ENCODE measurements at regions not wholly inside any gene's neighbourhood (a gene's known extent, or its start where the extent isn't known, plus 50 kb on each side); places are given as distances from the start of the nearest gene placed in this dataset.

- ChIA-PET RAD21 (ENCODE audit: unreplicated experiment) (interaction anchor here (0.9 to 1.0 kb wide), 2 partner anchors 110 to 145 kb away, joined by 3 read pairs; no protein-coding TSS in a partner anchor), SMC1A (ENCODE audit: uncharacterized antibody, unreplicated experiment) (interaction anchor here (0.9 kb wide), 2 partner anchors 8 to 24 kb away, joined by 3 read pairs; no protein-coding TSS in a partner anchor), POLR2A (no interaction called here), CTCF (interaction anchor here (1.3 kb wide), 1 partner anchor 22 kb away, joined by 3 read pairs; no protein-coding TSS in a partner anchor)
- Histone ChIP-seq H2AFZ (ENCODE audit: control insufficient read depth, low read depth, low read length) (no peak overlapping the region), H3K27me3 (replicated peaks in 1 of 2; ENCODE audit: control insufficient read depth in 2 of 2, insufficient read depth in 2 of 2, low read length in 1 of 2) (no peaks in the 10 kb centered on the region), H4K20me1 (ENCODE audit: control insufficient read depth, insufficient read depth) (no peaks in the 10 kb centered on the region), H3K4me1 (ENCODE audit: control insufficient read depth, insufficient read depth, low read length) (no peaks in the 10 kb centered on the region), H3K4me2 (ENCODE audit: control insufficient read depth, insufficient read depth) (no peak overlapping the region), H3K79me2 (ENCODE audit: control insufficient read depth, insufficient read depth, low read length) (no peaks in the 10 kb centered on the region), H3K4me3 (no peak overlapping the region), H3K36me3 (ENCODE audit: control insufficient read depth in 2 of 2, insufficient read depth in 2 of 2, low read length in 1 of 2) (no peaks in the 10 kb centered on the region), H3K27ac (ENCODE audit: control insufficient read depth, insufficient read depth) (no peak overlapping the region), H3K9me3 (replicated peaks; ENCODE audit: control insufficient read depth, insufficient read depth, low read length) (no peaks in the 10 kb centered on the region; the same call in 2 of the 3 replicates), H3K9ac (ENCODE audit: control insufficient read depth, insufficient read depth, low read length) (no peak overlapping the region)
- FAIRE-seq (no peak), ATAC-seq (no peak), DNase-seq (ENCODE audit: low read depth, low spot score) (no peak)
- no peak for TF ChIP-seq IKZF2 (IDR thresholded peaks at IDR 0.05)
- intact Hi-C loops (cut with micrococcal nuclease; ENCODE audit: unreplicated experiment) (no loop called here), in situ Hi-C loops (cut with MboI) (no loop called here)
- 25% methylated on average over 13 of the region's 13 CpGs for WGBS (ENCODE audit: insufficient coverage, insufficient replicate concordance, low lambda C conversion rate, missing lambda C conversion rate)
- no TSS peak for BruUV-seq (replicated peaks)
These were observed 142.4 kb downstream of the ZFP36L2 start for GRCh38 chr2:43083710-43084698.

- no peak overlapping the region for H2AFZ ChIP-seq (ENCODE audit: control insufficient read depth, low read depth, low read length)
- in situ Hi-C loops (cut with MboI) = no loop called here
- POLR2A ChIA-PET = no interaction called here
- WGBS (ENCODE audit: insufficient coverage, insufficient replicate concordance, low lambda C conversion rate, missing lambda C conversion rate) = 40% methylated on average over 10 of the region's 10 CpGs
- no peak for ATAC-seq
- no peaks in the 10 kb centered on the region for H3K36me3 ChIP-seq (ENCODE audit: control insufficient read depth in 2 of 2, insufficient read depth in 2 of 2, low read length in 1 of 2)
- no peaks in the 10 kb centered on the region for H3K79me2 ChIP-seq (ENCODE audit: control insufficient read depth, insufficient read depth, low read length)
- H3K4me1 ChIP-seq (ENCODE audit: control insufficient read depth, insufficient read depth, low read length) = no peaks in the 10 kb centered on the region
- intact Hi-C loops (cut with micrococcal nuclease; ENCODE audit: unreplicated experiment) = no loop called here
- SMC1A ChIA-PET (ENCODE audit: uncharacterized antibody, unreplicated experiment) = interaction anchor here (1.0 kb wide), 1 partner anchor 10 kb away, joined by 3 read pairs; no protein-coding TSS in a partner anchor
- no peak for DNase-seq (ENCODE audit: low read depth, low spot score)
- no peak overlapping the region for H3K4me2 ChIP-seq (ENCODE audit: control insufficient read depth, insufficient read depth)
- RAD21 ChIA-PET (ENCODE audit: unreplicated experiment) = interaction anchor here (1.1 kb wide), 1 partner anchor 23 kb away, joined by 4 read pairs; no protein-coding TSS in a partner anchor
- H3K4me3 ChIP-seq = no peak overlapping the region
- CTCF ChIA-PET = interaction anchor here (1.0 to 1.6 kb wide), 2 partner anchors 28 to 402 kb away, joined by 3 to 4 read pairs; no protein-coding TSS in a partner anchor
- no peaks in the 10 kb centered on the region; the same call in 2 of the 3 replicates for H3K9me3 ChIP-seq (replicated peaks; ENCODE audit: control insufficient read depth, insufficient read depth, low read length)
- FAIRE-seq = no peak
- H3K9ac ChIP-seq (ENCODE audit: control insufficient read depth, insufficient read depth, low read length) = no peak overlapping the region
- H3K27me3 ChIP-seq (replicated peaks in 1 of 2; ENCODE audit: control insufficient read depth in 2 of 2, insufficient read depth in 2 of 2, low read length in 1 of 2) = no peaks in the 10 kb centered on the region
- no peaks in the 10 kb centered on the region for H4K20me1 ChIP-seq (ENCODE audit: control insufficient read depth, insufficient read depth)
- no peak overlapping the region for H3K27ac ChIP-seq (ENCODE audit: control insufficient read depth, insufficient read depth)
- BruUV-seq (replicated peaks) = no TSS peak
- TF ChIP-seq NR2F1 (conservative IDR thresholded peaks at IDR 0.05) (no peak), TARDBP (IDR thresholded peaks at IDR 0.05; ENCODE audit: borderline replicate concordance) (no peak), SREBF2 (IDR thresholded peaks at IDR 0.05; ENCODE audit: low read length) (no peak), RAD21 (IDR thresholded peaks at IDR 0.05; ENCODE audit: insufficient read depth, low read depth, low read length) (no peak), SKIL (IDR thresholded peaks at IDR 0.05; ENCODE audit: low read depth, poor library complexity, severe bottlenecking) (no peak), MAX (IDR thresholded peaks at IDR 0.05; ENCODE audit: low read depth, low read length) (no peak), POLR2AphosphoS2 (IDR thresholded peaks at IDR 0.05; ENCODE audit: low read depth, low read length) (no peak), ETV6 (conservative IDR thresholded peaks at IDR 0.05 in 1 of 2, IDR thresholded peaks at IDR 0.05 in 1 of 2; ENCODE audit: borderline replicate concordance in 1 of 2, low read depth in 1 of 2) (no peak), ATF3 (IDR thresholded peaks at IDR 0.05; ENCODE audit: borderline replicate concordance, extremely low read depth, low read depth, low read length) (no peak)
These were observed 143.3 kb downstream of the ZFP36L2 start for GRCh38 chr2:43082903-43083677.
